ENCODE measurements at regions not wholly inside any gene's neighbourhood (a gene's known extent, or its start where the extent isn't known, plus 50 kb on each side); places are given as distances from the start of the nearest gene placed in this dataset.

DNA sequence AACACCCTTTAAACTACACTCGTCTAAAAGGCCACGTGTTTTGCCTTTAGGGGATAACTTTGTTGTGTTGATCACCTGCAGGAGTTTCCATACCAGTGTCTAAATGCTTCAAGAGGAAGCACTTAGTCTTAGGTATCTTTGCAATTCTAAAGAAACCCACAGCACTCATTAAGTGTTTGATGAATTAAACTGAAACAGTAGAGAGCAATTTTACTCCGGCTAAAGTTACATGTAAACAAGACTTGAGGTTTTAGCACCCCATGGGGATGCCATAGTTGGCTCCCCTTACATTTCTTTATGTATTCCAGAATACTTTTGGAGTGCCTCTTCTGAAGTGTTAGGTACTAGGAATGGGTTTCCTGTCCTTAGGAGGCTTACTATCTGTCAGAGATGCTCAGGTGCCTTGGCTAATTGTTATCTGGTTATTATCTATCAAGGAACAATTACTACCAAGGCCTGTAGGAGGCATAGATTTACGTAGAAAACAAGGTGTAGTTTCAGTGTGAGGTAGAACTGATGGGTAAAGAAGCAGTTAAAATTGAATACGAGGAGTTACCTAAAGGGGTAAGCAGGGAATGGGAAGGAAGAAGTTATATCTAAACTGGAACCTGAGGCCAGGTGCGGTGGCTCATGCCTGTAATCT lies 176.8 kb upstream of the SAMSN1 start:
- DNase-seq (ENCODE audit: low spot score): no peak

DNA sequence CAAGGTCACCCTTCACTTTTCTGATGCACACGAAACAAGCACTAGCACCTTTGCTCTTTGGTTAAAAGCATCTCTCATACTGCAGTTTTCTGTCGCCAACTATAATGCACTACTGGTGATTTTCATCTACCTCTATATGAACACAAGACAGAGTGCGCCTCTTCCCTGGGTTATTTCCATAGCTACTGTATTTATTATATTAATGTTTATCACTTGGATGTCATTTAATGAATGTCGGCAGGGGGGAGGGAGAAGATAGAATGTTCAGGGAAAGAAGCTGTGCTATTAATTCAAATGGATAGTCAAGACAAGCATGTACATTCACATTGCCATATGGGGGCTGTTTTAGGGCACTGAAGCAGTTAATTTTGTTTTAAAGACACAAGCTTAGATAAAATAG lies 174.1 kb upstream of the SAMSN1 start:
- no peak for DNase-seq (ENCODE audit: low spot score)

DNA sequence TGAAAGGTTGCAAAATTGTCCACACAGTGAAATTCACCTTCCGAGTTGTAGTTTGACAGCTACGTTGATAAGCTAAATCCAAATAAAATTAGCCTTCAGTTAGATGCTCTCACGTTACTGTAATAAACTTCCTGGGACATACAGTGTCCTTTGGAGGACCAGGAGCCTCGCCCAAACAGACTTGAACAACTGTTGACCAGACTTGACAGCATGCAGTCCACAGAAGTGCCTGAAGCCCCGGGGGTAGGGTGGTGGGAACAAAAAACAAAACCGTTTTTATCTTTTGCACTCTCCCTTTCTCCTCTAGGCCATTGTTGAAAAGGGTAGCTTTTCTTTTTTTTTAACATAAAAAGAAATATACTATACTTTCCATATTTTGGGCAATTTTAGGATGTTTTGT lies 172.8 kb upstream of the SAMSN1 start:
- no peak for DNase-seq (ENCODE audit: low spot score)

DNA sequence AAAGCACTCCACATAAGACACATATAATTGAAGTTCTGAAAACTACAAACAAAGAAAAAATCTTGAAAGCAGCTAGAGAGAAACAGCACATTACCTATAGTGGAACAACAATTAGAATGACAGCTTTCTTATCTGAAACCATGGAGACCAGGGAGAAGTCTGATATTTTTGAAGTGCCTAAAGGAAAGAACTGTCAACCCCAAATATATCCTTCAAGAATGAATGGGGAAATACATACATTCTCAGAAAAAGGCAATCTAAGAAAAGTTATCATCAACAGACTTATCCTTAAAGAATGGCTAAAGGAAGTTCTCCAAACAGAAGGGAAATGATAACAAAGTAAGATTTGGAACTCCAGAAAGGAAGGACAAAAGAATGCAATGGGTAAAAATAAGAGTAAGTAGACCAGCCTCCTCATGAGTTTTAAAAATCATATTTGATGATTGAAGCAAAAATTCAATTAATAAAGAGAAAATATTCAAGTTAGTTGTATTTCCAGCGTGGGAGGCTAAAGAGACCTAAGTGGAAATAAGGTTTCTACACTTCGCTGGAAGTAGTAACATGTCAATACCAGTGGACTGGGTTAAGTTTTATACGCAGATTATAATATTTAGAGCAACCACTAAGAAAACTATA lies 170.8 kb upstream of the SAMSN1 start:
- no peak for DNase-seq (ENCODE audit: low spot score)

DNA sequence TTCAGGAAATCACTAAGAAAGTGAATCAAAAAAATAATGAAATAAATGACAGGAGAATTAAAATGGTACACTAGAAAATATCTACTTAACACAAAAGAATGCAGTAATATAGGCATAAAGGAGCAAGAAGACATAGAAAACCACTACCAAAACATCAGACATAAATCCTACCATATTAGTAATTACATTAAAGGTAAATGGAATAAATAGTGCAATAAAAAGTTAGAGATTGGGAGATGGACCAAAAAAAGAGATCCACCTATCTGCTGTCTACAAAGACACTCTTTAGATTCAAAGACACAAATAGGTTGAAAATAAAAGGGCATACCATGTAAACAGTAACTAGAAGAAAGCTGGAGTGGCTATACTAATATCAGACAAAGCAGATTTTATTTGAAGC lies 167.0 kb upstream of the SAMSN1 start:
- DNase-seq (ENCODE audit: low spot score): no peak

DNA sequence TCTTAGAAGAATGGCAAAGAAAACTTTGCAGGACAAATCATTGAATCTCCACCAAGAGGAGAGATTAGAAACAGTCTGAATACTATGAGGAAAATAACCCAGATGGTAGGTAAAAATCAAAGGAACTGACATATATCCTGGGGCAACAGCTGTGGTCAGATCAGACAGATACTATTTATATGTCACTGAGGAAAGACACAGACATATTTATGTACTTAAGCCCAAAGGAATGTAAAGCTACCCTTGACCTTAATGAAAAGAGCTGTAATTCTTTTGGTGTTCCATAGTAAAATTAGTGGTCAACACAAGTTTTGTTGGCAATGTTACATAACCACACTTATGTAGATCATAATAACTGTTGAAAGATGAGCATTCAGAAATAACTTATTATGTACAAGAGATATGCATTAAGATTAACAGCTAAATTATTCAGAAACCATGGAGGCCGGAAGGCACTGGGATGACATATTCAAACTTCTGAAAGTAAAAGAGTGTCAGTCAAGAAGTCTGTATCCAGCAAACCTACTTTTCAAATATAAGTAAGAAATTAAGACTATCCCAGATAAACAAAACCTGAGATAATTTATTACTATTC lies 166.1 kb upstream of the SAMSN1 start:
- DNase-seq (ENCODE audit: low spot score): peak; percentile 19

DNA sequence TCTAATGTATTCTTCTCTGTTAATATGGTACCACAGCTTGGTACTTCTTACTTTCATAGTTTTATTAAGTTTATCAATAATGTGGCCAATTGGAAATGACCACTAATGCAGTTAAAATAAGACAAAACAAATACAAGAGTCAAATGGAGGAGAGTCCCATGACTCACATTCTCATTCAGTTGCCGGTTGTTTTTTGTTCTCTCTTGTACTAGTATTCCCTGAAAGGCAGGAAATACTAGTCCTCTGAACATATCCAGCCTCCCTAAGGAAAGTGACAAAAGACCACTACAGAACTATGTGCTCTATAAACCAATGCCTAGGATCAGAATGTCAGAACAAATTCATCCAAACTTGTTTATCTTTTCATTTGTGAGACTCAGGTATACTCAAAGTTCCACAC lies 165.2 kb upstream of the SAMSN1 start:
- no peak for DNase-seq (ENCODE audit: low spot score)

DNA sequence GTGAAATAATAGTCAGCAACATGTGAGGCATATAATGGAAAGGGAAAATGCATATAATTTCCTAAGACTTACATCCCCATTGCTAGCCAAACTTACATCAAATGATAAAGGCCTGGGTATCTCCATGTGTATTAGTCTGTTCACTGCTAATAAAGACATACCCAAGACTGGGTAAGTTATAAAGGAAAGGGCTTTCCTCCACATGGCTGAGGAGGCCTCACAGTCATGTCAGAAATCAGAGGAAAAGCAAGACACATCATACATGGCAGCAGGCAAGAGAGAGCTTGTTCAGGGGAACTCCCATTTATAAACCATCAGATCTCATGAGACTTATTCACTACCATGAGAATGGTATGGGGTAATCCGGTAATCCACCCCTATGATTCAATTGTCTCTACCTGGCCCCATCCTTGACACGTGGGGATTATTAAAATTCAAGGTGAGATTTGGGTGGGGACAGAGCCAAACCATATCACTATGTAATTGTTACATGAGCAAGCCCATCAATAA lies 161.5 kb upstream of the SAMSN1 start:
- no peak for DNase-seq (ENCODE audit: low spot score)

DNA sequence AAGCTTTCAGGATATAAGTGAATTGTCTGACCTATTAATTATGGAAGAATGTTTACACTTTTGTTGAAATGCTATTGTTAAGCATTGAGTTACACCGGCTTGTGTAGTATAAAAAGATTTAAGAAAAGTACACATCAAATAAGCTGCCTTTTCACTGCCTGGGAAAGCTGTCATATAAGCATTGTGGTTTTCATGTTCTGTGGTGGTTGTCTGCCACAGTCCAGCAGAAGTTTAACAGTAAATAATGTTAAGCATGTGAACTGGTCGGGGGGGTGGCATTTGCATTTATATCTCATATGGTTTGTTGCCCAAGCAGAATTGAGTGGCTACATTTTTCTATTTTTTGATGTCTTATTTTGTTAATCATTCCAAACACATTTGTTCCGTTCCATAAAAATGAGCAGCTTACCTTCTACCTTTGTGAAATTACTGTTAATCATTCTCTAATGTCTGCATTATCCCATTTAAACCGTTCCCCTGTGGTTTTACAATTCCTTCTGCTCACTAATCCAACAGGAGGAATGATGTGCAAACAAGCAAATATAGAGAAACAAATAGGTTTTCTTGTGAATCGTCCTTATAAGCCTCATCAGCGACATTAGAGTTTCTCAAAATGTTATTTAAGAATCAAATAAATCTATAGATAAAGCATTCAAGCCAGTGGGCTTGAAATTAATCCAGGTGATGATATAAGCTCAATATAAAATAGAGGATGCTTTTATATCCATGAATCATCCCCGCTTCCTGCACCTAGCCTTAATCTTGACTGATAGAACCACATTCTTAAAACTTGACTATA lies 160.8 kb upstream of the SAMSN1 start:
- no peak for DNase-seq (ENCODE audit: low spot score)

DNA sequence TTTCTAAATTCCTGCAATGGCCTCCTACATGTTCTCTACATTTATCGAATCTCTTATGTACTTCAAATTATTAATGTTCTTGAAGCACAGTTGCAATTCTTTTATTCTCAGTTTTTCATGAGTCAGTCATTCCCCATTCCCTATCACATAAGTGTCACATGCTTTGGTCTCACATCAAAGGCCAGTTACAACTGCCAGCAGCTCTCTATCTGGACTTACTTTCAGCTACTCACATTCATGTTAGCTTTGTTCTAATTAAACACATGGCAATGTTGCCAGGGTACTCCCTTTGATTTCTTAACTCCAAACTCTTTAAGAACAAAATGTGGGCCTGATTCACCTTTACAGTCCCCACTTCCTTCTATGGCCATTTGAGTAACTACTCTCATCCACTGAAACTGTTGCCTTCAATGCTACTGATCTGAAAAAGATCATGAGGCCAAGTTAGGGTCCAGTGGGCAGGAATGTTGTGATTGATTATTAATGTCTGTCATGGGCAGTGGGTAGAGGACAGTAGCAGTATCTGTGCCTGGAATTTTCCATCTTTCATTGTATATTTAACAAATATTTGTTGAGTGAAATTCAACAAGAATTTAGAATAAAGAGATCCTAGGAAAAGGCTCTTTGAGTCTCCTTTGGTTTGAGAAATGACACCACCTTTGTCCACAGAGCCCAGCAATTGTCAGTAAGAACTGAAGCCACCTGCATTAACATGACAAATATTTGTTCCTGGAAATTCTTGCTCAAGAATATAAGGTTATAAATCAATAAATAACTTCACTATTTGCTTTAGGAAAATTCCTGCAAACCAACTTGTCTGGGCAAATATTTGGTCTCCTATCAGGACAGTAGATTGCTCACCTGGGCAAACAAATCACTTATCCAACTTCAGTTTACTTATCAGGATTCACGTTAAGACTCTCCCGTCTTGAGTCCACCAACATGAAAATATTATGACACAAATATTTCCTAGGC lies 153.6 kb upstream of the SAMSN1 start:
- DNase-seq (ENCODE audit: low spot score): no peak

DNA sequence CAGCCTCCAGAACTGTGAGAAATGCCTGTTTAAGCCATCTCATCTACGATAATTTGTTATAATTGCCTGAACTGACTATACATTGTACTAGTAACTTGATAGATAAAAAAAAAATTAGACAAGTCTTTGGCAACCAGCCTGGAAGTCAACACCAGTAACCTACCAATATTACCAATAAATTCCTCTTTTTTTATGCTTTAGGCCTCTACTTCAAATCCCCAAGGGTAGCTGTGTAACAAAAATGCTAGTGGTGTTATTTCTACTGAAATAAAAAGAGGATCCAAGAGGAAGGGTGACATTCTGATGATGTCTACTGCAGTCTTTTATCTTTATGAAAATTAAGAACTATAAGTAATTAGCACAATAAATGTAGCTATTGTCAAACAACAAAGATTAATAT lies 151.7 kb upstream of the SAMSN1 start:
- DNase-seq (ENCODE audit: low spot score): no peak

DNA sequence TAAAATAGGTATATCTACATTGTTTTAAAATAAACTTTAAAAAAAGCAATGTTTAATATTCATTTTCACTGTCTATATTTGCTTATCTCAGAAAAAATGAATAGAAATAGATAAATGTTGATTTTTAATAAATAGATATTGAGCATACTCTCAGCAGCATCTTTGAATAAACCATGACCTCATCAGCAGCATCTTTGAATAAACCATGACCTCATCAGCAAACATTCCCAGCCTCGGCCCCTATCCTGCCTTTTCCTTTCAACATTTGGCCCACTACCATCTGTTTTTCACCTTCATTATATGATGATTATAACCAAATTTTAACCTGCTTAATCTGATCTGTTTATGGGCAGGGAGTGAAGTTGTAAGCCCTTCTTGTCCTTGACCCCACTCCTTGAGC lies 148.7 kb upstream of the SAMSN1 start:
- no peak for DNase-seq (ENCODE audit: low spot score)

DNA sequence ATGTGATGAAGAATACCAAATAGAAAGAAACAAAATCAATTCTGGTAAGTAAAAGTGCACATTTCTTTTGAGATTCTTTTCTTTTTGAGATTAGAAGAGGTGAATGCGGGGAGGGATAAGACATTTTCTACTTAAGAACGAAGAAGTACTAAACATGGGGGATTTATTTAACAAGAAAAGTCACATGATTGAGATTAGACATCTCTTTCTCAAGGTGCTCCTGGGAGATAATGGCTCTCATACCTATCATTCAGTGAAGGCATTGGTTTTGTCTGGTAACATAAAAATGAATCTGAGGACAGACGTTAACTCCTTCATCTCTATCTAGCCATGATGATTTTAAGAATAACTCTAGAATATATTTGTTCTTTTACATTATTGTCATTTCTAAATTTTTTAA lies 147.9 kb upstream of the SAMSN1 start:
- no peak for DNase-seq (ENCODE audit: low spot score)

DNA sequence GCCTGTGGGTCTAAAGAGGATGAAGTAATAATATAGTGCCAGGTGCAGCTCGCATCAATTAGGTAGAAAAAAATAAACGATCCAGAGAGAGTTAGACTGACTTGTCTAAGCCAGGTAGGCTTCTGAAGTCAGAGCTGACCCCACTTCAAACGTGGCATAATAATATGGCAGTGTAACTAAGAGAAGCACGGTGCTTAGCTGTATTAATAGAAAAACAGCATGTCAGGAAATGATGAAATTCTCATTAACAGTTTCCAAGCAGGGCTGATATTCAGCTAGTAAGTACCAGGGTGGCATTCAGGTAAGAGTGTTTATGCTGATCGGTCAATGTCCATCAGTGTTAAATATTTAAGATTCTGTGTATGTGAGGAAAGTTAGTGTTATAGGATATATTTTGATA lies 145.8 kb upstream of the SAMSN1 start:
- DNase-seq (ENCODE audit: low spot score): no peak

DNA sequence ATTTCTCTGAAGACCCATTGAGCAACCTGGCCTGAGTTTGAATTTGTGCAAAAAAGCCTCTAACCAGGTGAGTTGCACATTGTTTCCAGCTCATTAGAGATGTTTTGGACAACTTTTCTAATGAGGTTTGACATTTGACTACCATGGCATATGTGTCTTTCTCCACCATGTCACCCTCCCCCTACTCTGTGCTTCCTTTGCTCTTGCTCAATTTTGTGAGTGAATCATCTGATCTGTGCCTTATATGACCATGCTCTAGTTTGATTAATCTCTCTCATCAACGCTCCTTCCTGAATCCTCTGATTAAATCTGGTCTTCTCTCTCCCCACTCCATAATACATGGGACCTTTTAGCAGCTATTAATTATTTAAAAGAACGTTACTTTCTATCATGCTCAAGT lies 144.8 kb upstream of the SAMSN1 start:
- no peak for DNase-seq (ENCODE audit: low spot score)

DNA sequence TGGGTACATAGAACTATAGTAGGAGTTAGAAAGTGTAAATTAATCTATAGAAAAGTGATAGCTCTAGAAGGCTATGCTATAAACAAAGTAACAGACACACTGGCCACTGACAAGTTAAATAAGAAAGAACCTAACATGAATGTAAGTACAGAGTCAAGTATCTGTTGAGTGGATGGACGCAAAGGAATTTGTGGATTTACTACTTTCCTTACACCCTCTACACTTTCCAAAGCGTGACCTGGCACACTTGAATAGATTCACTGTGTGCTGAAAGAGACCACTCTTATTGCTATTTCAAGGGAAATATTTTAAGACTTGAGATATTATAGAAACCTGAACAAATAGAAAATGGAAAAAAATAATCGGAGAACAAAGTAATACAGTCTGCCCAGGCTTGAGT lies 142.8 kb upstream of the SAMSN1 start:
- DNase-seq (ENCODE audit: low spot score): no peak

DNA sequence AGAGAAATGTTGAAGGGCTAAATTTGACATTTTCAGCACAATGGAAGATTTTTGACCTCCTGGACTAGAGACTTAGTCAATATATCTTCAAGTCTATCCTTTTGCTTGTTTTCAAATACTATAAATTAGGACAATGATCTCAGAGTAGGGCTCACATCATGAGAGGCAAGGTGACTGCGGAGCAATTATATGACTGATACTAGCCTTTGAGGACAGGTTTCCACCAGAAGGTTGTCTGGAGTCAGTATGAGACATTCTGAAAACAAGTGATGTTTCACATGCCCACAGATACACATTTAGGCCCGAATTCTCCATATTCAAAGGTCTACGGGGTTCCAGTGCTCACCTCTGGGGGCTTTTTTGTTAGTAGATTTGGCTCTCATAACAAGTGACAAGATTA lies 142.3 kb upstream of the SAMSN1 start:
- DNase-seq (ENCODE audit: low spot score): no peak

DNA sequence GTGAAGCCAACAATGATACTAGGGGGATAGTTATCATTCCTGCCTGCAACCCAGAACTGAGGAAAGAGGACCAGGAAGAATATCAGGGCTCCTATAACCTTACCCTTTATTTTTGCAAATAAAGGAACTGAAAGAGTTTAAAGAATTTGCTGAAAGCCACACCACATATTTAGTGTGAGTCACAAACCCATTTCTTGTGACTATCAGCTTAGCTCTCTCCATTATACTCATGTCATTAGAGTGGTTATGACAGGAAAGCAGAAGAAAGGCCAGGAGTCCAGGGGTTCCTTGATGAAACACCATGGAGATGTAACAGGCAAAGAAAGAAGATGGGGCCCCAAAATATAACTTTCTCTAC lies 141.1 kb upstream of the SAMSN1 start:
- DNase-seq (ENCODE audit: low spot score): no peak

DNA sequence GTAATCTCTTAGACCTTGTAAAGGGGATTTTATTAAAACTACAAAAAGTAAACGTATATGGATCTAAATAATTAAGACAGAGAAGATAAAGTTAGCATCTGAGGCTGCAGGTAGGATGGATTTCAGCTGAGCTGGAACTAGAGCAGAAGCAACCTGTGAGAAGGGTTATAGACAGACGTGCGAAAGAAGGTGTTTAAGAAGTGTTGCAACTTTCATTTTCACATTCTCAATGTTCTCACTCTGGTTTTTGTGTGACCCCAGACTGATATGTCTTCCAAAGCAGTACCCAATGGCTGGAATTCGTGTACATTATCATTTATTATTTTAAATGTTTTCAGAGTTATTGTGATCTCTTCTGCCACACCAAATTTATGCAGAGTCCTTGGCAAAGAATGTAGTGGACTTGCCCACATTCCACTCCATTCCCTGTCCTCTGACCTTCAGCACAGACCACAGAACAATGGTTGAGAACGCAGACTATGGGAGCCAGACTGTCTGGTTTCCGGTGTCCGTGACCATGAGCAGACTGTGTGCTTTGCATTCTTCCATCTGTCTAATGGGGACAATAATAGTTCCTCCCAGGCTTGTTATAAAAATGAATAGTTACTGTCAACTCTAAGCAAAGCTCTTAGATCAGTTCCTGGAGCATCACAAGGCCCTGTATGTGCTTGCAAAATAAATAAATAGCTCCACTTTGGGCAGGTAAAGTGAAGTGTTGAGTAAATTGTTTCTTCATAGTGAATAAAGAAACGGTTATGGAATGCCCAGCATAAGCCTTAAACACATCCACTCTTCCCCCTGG lies 140.6 kb upstream of the SAMSN1 start:
- no peak for DNase-seq (ENCODE audit: low spot score)

DNA sequence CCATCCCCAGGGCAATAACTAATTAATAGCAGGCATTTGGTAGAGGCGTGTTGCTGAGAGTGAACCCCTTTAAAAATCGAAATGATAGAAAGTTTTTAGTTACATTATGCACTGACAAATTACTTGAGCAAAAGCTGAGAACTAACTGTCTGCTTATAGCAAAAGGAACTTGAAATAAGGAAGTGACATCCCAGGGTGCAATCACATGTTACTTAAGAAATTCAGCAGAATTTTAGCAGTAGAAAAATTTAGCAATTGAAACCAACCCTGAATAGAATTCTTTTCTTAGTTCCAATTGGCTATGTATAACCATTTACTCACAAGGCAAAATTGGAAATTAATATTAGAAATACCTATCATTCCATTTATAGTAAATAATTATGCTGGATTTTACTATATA lies 139.5 kb upstream of the SAMSN1 start:
- no peak for DNase-seq (ENCODE audit: low spot score)

DNA sequence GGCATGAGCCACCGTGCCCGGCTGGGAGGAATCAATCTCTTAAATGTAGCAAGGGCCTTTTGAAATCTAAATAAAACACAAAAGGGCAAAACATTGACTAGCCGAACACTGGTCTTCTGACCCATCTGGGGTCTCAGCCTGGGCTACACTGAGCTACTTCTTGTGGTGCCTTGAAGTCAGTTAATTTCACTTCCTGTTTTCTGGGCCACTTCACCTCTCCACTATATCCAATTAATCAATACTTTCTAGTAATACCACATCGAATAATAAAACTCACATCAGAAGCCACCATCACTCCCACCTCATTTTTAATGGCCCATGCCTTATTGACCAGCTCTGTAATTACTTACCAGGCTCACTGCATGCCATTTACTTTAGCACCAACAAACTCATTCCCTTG lies 138.0 kb upstream of the SAMSN1 start:
- DNase-seq (ENCODE audit: low spot score): no peak

Data from COLO829 (cell line).